KMS-11 (cell line): ENCODE measurements at regions not wholly inside any gene's neighbourhood (a gene's known extent, or its start where the extent isn't known, plus 50 kb on each side); places are given as distances from the start of the nearest gene placed in this dataset.

Experiments
- H2AFZ ChIP-seq: fragments of 200-600 bp; sonication (generic); 2 replicates; pipeline ENCODE4 v1.6.1; 2016; ENCODE audit warnings: antibody characterized with exemption, mixed run types, low read depth
- H3K27ac ChIP-seq: fragments of 200-600 bp; sonication (generic); 2 replicates; pipeline ENCODE4 v1.6.1; 2016; ENCODE audit warnings: mild to moderate bottlenecking, mixed run types
- H3K27me3 ChIP-seq: fragments of 200-600 bp; sonication (generic); 2 replicates; pipeline ENCODE4 v1.6.1; 2017; ENCODE audit warnings: mild to moderate bottlenecking, low read depth, mixed run types, moderate library complexity; ENCODE audit not compliant: insufficient read depth
- H3K36me3 ChIP-seq: fragments of 200-600 bp; sonication (generic); 2 replicates; pipeline ENCODE4 v1.6.1; 2017; ENCODE audit warnings: mild to moderate bottlenecking, mixed run types; ENCODE audit not compliant: insufficient read depth
- H3K4me1 ChIP-seq: fragments of 200-600 bp; sonication (generic); 2 replicates; pipeline ENCODE4 v1.6.1; 2016; ENCODE audit warnings: mild to moderate bottlenecking, low read depth, mixed run types; ENCODE audit not compliant: poor library complexity, severe bottlenecking
- H3K4me2 ChIP-seq: fragments of 200-600 bp; sonication (generic); 2 replicates; pipeline ENCODE4 v1.7.0; 2016; ENCODE audit warnings: mild to moderate bottlenecking, mixed run types
- H3K4me3 ChIP-seq: fragments of 200-600 bp; sonication (generic); IDR thresholded peaks from 2 replicates; pipeline ENCODE4 v1.6.1; 2017; ENCODE audit warnings: low read depth, low read length, mixed read lengths; ENCODE audit not compliant: insufficient read depth
- H3K79me2 ChIP-seq: fragments of 200-600 bp; sonication (generic); 2 replicates; pipeline ENCODE4 v1.6.1; 2016; ENCODE audit warnings: low read depth, mixed run types; ENCODE audit not compliant: insufficient read depth
- H3K9ac ChIP-seq: fragments of 200-600 bp; sonication (generic); 2 replicates; pipeline ENCODE4 v1.6.1; 2016; ENCODE audit warnings: mild to moderate bottlenecking, mixed run types
- H4K20me1 ChIP-seq: fragments of 200-600 bp; sonication (generic); 2 replicates; pipeline ENCODE4 v1.6.1; 2016; ENCODE audit warnings: mild to moderate bottlenecking, mixed run types; ENCODE audit not compliant: insufficient read depth
- TF ChIP-seq, protein P1 (sequence below): fragments of 200-600 bp; sonication (generic); conservative IDR thresholded peaks from 2 replicates; pipeline ENCODE4 v1.6.1; 2017; ENCODE audit warnings: low read depth, mild to moderate bottlenecking, antibody characterized with exemption, low read length, moderate library complexity, mixed read lengths

DNA sequence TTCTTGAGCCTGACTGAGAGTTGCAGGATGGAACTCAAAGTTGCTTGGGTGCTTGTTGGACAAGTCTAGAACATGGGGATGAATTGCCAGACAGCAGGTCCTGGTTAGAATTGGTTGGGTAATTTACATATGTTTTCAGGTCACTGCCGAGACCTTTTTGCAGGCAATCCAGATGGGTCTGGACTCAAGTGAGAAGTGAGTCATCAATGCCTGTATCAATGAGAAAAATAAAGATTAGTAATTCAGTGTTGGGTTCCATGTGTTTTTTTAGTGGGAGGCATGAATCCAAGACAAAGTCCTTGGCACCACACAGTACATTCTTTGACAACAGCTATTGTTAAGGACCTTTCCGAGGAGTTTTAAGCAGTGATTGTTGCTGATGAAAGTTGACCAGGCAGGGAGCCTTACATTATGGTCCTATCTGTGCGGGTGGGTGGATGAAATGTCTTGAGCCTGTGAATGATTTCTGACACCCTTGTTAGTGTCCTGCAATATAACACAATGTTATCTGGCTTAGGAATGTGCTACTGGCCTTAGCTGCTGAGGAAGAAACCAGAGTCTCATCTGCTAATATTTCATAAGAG, 77.7 kb downstream of the CRYGS start:
- Histone ChIP-seq H3K79me2 (no peaks in the 10 kb centered on the region), H3K4me1 (no peaks in the 10 kb centered on the region), H3K27me3 (no peaks in the 10 kb centered on the region), H3K4me2 (no peak overlapping the region), H3K9ac (no peak overlapping the region), H2AFZ (no peak overlapping the region), H4K20me1 (no peaks in the 10 kb centered on the region), H3K27ac (no peak overlapping the region), H3K36me3 (no peaks in the 10 kb centered on the region), H3K4me3 (no peak overlapping the region)
- TF ChIP-seq, protein P1, sequence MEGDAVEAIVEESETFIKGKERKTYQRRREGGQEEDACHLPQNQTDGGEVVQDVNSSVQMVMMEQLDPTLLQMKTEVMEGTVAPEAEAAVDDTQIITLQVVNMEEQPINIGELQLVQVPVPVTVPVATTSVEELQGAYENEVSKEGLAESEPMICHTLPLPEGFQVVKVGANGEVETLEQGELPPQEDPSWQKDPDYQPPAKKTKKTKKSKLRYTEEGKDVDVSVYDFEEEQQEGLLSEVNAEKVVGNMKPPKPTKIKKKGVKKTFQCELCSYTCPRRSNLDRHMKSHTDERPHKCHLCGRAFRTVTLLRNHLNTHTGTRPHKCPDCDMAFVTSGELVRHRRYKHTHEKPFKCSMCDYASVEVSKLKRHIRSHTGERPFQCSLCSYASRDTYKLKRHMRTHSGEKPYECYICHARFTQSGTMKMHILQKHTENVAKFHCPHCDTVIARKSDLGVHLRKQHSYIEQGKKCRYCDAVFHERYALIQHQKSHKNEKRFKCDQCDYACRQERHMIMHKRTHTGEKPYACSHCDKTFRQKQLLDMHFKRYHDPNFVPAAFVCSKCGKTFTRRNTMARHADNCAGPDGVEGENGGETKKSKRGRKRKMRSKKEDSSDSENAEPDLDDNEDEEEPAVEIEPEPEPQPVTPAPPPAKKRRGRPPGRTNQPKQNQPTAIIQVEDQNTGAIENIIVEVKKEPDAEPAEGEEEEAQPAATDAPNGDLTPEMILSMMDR, result no peak

DNA sequence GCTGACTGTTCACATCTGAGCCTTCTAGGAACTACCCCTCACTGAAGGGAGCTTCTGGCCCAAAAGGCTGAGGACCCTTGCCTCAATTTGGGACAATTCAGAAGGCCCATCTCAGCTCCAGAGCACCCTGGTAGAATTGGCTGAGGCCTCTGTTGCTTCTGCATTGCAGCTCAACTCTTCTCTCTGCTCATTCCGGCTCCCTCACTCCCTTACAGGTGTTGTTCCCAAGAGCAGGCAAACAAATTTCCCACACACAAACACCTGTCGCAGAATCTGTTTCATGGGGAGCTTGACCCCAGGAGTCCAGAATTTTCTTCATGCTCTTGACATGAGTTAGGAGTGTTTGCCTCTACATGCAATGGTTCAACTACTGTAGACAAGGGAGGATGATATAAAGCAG, 78.7 kb downstream of the CRYGS start:
- no peak overlapping the region for H3K4me2 ChIP-seq
- no peaks in the 10 kb centered on the region for H3K4me1 ChIP-seq
- no peak overlapping the region for H3K4me3 ChIP-seq
- no peaks in the 10 kb centered on the region for H4K20me1 ChIP-seq
- H3K79me2 ChIP-seq, result no peaks in the 10 kb centered on the region
- no peak overlapping the region for H2AFZ ChIP-seq
- TF ChIP-seq, protein P1, result no peak
- no peak overlapping the region for H3K27ac ChIP-seq
- no peaks in the 10 kb centered on the region for H3K36me3 ChIP-seq
- no peak overlapping the region for H3K9ac ChIP-seq
- no peaks in the 10 kb centered on the region for H3K27me3 ChIP-seq

DNA sequence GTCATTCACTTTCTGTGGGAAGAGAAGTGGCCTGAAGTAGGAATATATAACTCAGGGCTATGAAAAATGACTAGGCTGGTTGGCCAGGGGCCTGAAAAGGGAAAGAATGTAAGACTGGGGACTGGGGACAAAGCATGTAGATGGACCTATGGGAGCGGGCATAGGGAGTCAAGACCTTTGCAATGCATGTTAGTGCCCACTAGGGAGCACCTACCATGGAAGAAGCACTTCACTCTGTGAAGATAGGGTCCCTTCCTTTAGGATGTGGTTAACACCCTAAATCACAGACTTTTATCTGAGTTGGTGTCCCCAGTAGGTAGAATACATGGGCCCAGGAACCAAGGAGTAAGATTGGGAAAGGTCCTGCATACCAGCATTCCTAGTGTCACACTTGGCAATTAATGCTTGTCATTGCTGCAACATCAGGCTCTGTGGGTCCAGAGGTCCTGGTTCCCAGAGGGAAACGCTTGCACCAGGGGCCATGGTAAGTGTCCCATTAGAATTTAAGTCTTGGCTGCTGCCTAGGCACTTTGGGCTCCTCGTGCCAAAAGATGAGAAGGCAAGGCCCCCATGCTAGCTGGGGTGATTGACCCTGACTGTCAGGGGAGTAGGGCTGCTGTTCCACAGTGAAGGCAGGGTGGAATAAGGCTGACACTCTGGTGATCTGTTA, 79.6 kb downstream of the CRYGS start:
- no peaks in the 10 kb centered on the region for H3K4me1 ChIP-seq
- H3K27ac ChIP-seq, result no peak overlapping the region
- no peak overlapping the region for H3K4me3 ChIP-seq
- H3K79me2 ChIP-seq, result no peaks in the 10 kb centered on the region
- H2AFZ ChIP-seq, result no peak overlapping the region
- no peak overlapping the region for H3K9ac ChIP-seq
- no peak overlapping the region for H3K4me2 ChIP-seq
- no peaks in the 10 kb centered on the region for H4K20me1 ChIP-seq
- TF ChIP-seq, protein P1, result peak; percentile 28; the same call in 1 of the 2 replicates
- H3K27me3 ChIP-seq, result no peaks in the 10 kb centered on the region
- no peaks in the 10 kb centered on the region for H3K36me3 ChIP-seq

DNA sequence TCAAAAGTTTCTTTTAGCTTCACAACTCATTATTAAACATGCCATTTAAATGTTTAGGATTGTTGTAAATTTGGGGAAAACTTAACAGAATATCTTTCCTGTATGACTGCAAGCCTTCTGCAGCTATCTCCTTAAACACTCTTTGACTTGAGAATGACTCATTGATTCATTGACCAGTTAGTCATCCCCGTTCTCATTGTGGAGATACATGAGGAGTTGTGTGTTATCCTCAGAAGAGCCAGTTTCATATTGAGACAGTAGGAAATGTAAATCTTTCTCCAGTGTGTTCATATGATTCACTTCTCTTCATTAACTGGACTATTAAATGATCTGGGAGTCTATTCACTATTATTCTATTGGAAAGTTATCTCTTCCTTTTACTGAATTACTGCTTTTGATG, 83.0 kb downstream of the CRYGS start:
- H3K4me3 ChIP-seq, result no peak overlapping the region
- no peaks in the 10 kb centered on the region for H3K79me2 ChIP-seq
- no peaks in the 10 kb centered on the region for H4K20me1 ChIP-seq
- H2AFZ ChIP-seq, result no peak overlapping the region
- TF ChIP-seq, protein P1, result no peak
- H3K27ac ChIP-seq, result no peak overlapping the region
- no peaks in the 10 kb centered on the region for H3K36me3 ChIP-seq
- no peaks in the 10 kb centered on the region for H3K4me1 ChIP-seq
- H3K4me2 ChIP-seq, result no peak overlapping the region
- no peaks in the 10 kb centered on the region for H3K27me3 ChIP-seq
- H3K9ac ChIP-seq, result no peak overlapping the region
